Suprapubic skin (tissue), 3 donors: ENCODE measurements at regions not wholly inside any gene's neighbourhood (a gene's known extent, or its start where the extent isn't known, plus 50 kb on each side); places are given as distances from the start of the nearest gene placed in this dataset.

Source experiments
- POLR2A ChIP-seq, 2 donors: fragments of 450-650 bp; IDR thresholded peaks; one replicate each; pipeline ENCODE4 v1.6.1; 2017; ENCODE audit warnings: antibody characterized with exemption in 2 of 2, mild to moderate bottlenecking in 2 of 2, moderate library complexity in 2 of 2
- TF ChIP-seq, protein P1 (sequence below), 2 donors: fragments of 200-600 bp in 1 of 2; fragments of 450-650 bp in 1 of 2; sonication (generic) in 1 of 2; IDR thresholded peaks; one replicate each; pipeline ENCODE4 v1.5.1; 2016 to 2019; ENCODE audit warnings: antibody characterized with exemption in 2 of 2, mild to moderate bottlenecking in 1 of 2, moderate library complexity in 1 of 2

DNA sequence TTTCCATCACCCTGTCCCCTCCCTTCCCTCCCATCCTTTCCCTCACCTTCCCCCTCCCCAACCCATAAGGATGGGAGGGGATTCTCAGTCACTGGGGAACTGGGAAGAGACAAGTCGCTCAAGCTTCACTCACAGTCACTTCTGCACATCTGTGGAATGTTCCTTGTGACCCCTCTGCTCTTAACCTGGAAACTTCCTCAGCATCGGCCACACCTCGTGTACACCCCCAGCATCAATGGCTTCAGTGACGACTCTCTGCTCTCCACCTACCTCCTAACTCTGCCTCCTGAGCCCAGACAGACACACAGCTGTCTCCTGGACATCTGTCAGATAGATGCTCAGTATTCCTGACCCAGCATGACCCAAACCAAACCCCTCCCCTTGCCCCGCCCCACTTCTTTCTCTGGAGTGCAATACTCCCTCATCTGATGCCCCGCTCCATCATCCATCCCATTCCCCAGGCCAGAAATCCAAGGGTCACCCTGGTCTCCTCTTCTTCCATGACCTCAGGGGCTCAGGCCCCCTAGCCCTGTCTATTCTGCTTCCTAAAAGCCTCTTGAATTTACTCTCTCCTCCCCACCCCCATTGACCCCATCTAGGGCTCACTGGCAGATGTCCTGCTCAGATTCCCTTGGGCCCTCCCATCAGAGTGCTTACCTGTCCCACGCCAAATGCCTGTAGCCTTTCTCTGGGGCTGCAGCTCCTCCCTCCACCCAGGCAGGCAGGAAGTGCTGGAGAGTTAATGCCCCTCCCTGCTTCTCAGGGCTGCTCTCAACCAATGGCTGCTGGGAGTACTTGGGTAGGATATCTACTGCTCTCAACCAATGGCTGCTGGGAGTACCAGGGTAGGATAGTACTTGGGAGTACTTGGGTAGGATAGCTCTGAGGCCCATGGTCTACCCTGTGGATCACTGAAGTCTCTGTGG is 83.1 kb upstream of the CSF3R start:
- TF ChIP-seq, protein P1, sequence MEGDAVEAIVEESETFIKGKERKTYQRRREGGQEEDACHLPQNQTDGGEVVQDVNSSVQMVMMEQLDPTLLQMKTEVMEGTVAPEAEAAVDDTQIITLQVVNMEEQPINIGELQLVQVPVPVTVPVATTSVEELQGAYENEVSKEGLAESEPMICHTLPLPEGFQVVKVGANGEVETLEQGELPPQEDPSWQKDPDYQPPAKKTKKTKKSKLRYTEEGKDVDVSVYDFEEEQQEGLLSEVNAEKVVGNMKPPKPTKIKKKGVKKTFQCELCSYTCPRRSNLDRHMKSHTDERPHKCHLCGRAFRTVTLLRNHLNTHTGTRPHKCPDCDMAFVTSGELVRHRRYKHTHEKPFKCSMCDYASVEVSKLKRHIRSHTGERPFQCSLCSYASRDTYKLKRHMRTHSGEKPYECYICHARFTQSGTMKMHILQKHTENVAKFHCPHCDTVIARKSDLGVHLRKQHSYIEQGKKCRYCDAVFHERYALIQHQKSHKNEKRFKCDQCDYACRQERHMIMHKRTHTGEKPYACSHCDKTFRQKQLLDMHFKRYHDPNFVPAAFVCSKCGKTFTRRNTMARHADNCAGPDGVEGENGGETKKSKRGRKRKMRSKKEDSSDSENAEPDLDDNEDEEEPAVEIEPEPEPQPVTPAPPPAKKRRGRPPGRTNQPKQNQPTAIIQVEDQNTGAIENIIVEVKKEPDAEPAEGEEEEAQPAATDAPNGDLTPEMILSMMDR (IDR thresholded peaks at IDR 0.05), result no peak
- TF ChIP-seq POLR2A (IDR thresholded peaks at IDR 0.05), result no peak
